ENCODE measurements at regions not wholly inside any gene's neighbourhood (a gene's known extent, or its start where the extent isn't known, plus 50 kb on each side); places are given as distances from the start of the nearest gene placed in this dataset.

GRCh38 chr5:5919411-5919810 lies 458.9 kb downstream of the MED10 start:
- 52 to 65% (median 61%) methylated on average over 2 of the region's 2 CpGs for WGBS, 4 donors
- DNase-seq = no peak

DNA sequence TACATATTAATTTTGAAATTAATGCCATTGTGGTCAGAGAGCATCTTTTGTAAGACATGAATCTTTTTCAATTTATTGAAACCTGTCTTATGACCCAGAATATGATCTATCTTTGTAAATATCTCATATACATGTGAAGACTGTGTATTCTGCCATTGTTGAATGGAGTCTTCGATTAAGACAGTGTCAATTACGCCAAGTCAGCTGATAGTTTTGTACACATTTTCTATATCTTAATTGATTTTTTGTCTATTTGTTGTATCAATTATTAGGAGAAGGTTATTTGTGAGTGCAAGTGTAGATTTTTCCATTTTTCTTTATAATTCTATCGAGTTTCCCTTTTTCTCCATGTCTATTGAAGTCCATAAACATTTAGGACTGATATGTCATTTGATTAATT lies 471.6 kb downstream of the MED10 start:
- no peaks in the 10 kb centered on the region for H3K9me3 ChIP-seq (replicated peaks in 1 of 3)
- no peak overlapping the region for H3K4me3 ChIP-seq
- TF ChIP-seq POLR2A (IDR thresholded peaks at IDR 0.05) (no peak), CTCF (IDR thresholded peaks at IDR 0.05) (no peak)
- no peaks in the 10 kb centered on the region for H3K27me3 ChIP-seq
- 83 to 94% (median 90%) methylated on average over 3 of the region's 3 CpGs for WGBS, 4 donors
- DNase-seq = no peak
- intact Hi-C loops (cut with DNase I) = no loop called here
- H3K27ac ChIP-seq = no peak overlapping the region
- no peaks in the 10 kb centered on the region for H3K4me1 ChIP-seq (replicated peaks in 1 of 2)
- no peaks in the 10 kb centered on the region for H3K36me3 ChIP-seq (replicated peaks in 1 of 2)

More at GRCh38 chr5:5919411-5919810, 458.9 kb downstream of the MED10 start:
- Histone ChIP-seq H3K4me3 (no peak overlapping the region), H3K4me1 (replicated peaks in 1 of 2) (no peaks in the 10 kb centered on the region), H3K27ac (no peak overlapping the region), H3K27me3 (no peaks in the 10 kb centered on the region), H3K36me3 (replicated peaks in 1 of 2) (no peaks in the 10 kb centered on the region), H3K9me3 (replicated peaks in 1 of 3) (no peaks in the 10 kb centered on the region)
- intact Hi-C loops (cut with DNase I) = no loop called here
- no peak for TF ChIP-seq CTCF (IDR thresholded peaks at IDR 0.05)
- no peak for TF ChIP-seq POLR2A (IDR thresholded peaks at IDR 0.05)

DNA sequence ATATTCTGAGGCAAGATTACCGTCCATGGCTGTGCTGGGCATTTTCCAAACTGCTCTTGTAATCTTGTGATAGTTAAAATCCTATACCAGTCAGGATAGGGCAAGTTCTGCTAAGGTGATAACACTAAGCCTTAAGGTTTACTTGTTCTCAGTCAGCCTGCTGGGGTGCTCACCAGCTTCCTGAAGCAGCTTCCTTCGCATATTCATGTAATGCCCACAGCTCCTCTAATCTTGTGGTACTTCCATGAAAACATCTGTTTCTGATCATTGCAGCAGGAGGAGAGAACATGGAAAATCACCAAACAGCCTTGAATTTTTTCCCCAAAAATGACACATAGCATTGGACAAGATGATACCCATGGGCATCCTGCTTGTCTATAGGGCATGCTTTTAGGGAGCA lies 473.2 kb downstream of the MED10 start:
- H3K36me3 ChIP-seq (replicated peaks in 1 of 2) = no peaks in the 10 kb centered on the region
- H3K4me1 ChIP-seq (replicated peaks in 1 of 2) = no peaks in the 10 kb centered on the region
- WGBS, 4 donors = 75 to 85% (median 77%) methylated on average over 2 of the region's 2 CpGs
- no peaks in the 10 kb centered on the region for H3K9me3 ChIP-seq (replicated peaks in 1 of 3)
- no peak for DNase-seq
- no peak overlapping the region for H3K4me3 ChIP-seq
- intact Hi-C loops (cut with DNase I) = no loop called here
- H3K27me3 ChIP-seq = no peaks in the 10 kb centered on the region
- TF ChIP-seq CTCF (IDR thresholded peaks at IDR 0.05) (no peak), POLR2A (IDR thresholded peaks at IDR 0.05) (no peak)
- no peak overlapping the region for H3K27ac ChIP-seq

GRCh38 chr5:5904113-5904512 lies 474.2 kb downstream of the MED10 start:
- Histone ChIP-seq H3K9me3 (replicated peaks in 1 of 3) (no peaks in the 10 kb centered on the region), H3K4me1 (replicated peaks in 1 of 2) (no peaks in the 10 kb centered on the region), H3K4me3 (no peak overlapping the region), H3K27me3 (no peaks in the 10 kb centered on the region), H3K36me3 (replicated peaks in 1 of 2) (no peaks in the 10 kb centered on the region), H3K27ac (no peak overlapping the region)
- intact Hi-C loops (cut with DNase I) = no loop called here
- DNase-seq = no peak
- TF ChIP-seq POLR2A (IDR thresholded peaks at IDR 0.05) (no peak), CTCF (IDR thresholded peaks at IDR 0.05) (no peak)
- WGBS, 4 donors = 83 to 93% (median 86%) methylated on average over 3 to 4 of the region's 4 CpGs

Data from adrenal gland (tissue), 9 donors.